Fibroblast of the conjunctiva (primary cell): ENCODE measurements at regions not wholly inside any gene's neighbourhood (a gene's known extent, or its start where the extent isn't known, plus 50 kb on each side); places are given as distances from the start of the nearest gene placed in this dataset.
"Not testable (repeated sequence)": the region's sequence is repeated elsewhere in the genome, so short reads cannot be mapped to it uniquely, and the experiment has no call there.

Experiments
- DNase-seq: peaks from one replicate; pipeline ENCODE4 v3.0.0-alpha.2; 2010; ENCODE audit warnings: low read depth

DNA sequence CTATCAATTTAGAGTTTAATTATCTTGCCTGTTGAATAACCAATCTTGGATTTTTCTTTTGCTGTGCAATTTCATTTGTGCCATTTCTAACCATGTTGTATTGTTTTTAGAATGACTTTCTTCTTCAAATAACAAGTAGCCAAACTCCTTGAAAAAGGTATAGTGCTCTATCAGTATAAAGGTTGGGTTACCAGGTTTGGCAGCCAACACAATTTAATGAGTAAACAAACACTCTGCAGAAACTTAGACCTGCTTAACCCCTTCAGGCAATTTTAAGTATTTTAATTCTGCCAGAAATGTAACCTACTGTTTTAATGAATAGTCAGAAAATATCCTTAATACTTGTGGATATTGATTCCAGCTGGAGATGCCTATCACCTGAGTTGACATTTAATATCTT lies 299.8 kb downstream of the ARL4A start:
- no peak for DNase-seq

DNA sequence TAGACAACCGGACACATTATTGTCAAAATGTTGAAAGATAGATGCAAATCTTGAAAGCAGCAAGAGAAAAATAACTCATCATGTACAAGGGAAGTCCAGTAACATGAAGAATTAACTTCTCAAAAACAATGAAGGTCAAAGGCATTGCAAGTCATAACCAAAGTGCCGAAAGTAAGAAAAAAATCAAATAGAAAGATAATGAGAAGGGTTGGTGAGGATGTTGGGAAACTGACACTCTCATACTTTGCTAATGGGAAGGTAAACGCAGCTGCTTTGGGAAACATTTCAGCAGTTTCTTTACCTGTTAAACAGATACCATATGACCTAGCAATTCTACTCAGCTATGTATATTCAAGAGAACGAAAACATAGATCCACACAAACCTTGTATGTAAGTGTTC lies 303.0 kb downstream of the ARL4A start:
- no peak for DNase-seq

- no peak for DNase-seq
Observed at GRCh38 chr7:12993025-12993424, 305.6 kb downstream of the ARL4A start.

- DNase-seq, result no peak
Observed at GRCh38 chr7:12995912-12996469, 308.6 kb downstream of the ARL4A start.

GRCh38 chr7:13007331-13007730 lies 319.9 kb downstream of the ARL4A start:
- DNase-seq, result no peak

DNA sequence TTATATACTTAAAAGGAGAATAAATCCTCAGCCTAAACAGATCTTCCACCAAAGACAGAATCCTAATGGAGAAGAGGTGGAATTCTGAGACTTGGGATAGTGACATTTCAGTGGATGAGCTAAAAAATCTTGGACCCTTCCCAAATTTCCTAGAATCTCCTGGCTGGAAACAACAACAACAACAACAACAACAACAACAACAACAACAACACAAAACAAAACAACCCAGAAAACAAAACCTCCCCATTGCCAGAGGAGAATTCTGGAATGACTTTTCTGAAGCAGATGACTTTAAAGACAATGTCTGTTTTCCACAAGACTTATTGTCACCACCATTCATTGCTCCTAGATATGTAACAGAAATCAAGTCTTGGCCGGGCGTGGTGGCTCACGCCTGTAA lies 322.1 kb downstream of the ARL4A start:
- no peak for DNase-seq

DNA sequence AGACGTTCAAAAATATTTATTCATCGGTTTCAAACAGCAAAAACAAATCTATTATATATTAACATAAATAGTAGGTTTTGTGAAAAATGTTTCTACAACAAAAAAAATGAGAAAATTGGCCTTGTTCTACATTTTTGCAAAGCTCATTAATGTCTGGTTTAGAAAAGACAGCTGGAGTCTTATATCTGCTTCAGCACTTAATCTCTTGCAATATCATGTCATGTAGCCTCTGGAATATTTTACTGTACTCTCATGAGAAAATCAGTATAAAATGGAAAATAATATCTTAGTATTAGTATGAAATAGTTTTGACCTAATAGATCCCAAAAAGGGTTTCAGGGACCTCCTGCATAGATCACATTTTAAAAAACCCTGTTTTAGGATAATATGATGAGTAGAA lies 326.6 kb downstream of the ARL4A start:
- DNase-seq, result no peak

- DNase-seq, result no peak
Observed at GRCh38 chr7:13016036-13016581, 328.7 kb downstream of the ARL4A start.

DNA sequence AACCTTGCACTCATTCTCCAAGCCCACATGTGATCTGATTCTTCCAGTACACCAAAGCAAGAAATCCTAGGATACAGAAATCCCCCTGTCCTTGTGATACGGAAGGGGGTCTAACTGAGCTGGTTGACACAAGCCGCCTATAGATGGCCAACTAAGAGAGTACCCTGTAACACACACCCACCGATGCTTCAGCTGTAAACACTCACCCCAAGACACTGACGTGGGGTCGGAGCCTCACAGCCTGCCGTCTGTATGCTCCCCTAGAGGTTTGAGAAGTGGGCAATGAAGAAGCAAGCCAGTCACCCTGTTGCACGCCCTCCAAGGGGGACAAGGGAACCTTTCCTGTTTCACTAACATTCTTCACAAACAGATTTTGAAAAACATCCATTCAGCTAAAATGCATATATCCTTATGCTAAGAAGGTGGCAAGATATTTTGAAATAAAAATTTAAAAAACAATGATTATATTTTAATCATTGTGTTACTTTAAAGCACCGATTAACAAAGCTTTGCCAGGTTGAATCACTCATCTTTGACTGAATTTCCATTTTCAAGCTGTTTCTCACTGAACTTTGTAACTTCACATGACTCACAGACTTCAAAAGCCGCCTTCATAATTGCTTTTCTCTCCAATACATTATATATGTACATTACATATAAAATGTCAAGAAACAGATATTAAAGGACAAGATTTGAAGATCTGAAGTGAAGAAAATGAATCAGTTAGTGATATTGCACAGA lies 329.3 kb downstream of the ARL4A start:
- no peak for DNase-seq

DNA sequence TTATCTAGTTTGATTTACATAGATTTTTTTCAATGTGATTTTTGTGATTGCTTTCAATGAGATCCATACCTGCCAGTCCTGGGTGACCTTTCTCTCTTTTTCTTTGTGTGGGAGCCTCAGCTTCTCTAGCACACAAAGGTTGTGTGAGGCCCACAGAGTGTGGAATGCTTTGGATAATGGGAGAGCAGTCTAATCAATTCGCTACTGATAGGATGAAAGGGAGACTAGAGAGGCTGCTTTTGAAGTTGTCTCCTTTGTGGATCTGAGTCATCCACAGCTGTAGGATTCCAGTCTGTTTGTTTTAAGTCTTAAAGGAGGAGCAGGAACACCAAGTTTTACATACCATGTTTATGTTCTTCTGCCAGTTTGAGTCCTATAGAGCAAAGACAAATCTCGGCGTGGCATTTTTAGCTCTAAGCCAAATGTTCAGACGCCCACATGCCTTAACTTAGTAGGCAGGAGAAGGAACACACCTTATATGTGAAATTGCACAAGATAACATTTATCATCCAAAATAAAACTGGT lies 330.0 kb downstream of the ARL4A start:
- no peak for DNase-seq

- DNase-seq, result no peak
Observed at GRCh38 chr7:13017881-13018280, 330.4 kb downstream of the ARL4A start.

GRCh38 chr7:13021566-13022300 lies 334.3 kb downstream of the ARL4A start:
- no peak for DNase-seq

DNA sequence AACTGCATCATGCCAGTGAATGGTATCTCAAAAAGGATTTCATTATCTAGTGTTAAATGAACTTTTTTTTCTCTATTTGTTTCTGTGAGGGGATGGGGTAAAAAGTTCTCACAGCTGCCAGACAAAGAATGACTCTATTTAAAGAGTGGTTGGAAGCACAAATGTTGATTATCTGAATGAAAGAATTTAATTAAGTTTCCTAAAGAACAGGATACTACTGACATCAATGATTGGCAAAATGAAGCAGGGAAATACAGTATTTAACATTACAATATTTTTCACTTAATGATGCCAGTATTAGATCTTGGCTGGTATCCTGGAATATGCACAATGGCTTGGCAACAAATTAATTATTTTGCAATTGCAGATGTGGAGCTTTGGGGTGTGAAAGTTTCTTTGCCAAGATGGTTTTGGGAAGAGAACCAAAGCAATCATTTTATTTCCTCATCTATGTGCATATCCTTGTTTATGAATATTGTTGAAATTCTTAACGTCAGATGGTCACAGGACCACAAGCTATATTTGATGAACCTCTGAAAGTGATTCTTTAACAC lies 336.8 kb downstream of the ARL4A start:
- DNase-seq, result peak; percentile 33

DNA sequence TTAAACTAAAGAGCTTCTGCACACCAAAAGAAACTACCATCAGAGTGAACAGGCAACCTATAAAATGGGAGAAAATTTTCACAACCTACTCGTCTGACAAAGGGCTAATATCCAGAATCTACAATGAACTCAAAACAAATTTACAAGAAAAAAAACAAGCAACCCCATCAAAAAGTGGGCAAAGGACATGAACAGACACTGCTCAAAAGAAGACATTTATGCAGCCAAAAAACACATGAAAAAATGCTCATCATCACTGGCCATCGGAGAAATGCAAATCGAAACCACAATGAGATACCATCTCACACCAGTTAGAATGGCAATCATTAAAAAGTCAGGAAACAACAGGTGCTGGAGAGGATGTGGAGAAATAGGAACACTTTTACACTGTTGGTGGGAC lies 337.6 kb downstream of the ARL4A start:
- DNase-seq, result not testable (repeated sequence)

GRCh38 chr7:13027321-13027720 lies 339.9 kb downstream of the ARL4A start:
- DNase-seq, result no peak

DNA sequence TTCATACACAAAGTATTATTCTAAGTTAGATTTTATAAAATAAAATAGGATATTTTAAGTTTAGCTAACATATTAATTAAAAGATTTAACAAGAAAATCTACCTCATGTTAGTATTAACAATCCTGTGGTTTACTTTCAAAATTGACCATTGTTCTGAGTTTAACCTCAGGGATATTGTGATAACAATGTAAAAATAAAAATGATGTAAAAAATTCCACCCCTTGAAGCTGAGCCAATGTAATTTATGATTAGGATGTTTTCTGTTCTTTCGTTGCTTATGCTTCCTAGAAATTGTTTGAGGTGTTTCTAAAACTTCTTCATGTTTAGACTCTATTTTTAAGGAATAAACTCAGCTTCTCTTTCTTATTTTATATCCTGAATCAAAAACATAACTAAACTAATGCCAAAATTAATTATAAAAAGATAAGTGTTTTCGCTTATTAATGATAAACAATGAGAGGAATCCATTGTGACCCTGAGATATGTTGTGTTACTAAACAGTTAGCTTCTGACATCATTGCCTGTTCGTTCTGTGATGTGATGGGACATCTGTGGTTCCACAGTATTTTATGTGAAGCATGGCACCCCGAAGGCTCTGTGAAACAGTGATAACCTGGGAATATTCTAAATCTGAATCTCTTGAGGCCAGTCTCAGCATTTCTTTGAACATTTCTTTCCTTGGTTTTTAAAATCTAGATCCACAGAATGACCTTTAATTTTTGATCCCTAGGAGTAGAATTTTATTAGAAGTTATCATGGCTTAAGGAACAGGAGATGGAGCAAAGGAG lies 340.8 kb downstream of the ARL4A start:
- DNase-seq, result no peak

- DNase-seq, result no peak
Observed at GRCh38 chr7:13028825-13029099, 341.3 kb downstream of the ARL4A start.

DNA sequence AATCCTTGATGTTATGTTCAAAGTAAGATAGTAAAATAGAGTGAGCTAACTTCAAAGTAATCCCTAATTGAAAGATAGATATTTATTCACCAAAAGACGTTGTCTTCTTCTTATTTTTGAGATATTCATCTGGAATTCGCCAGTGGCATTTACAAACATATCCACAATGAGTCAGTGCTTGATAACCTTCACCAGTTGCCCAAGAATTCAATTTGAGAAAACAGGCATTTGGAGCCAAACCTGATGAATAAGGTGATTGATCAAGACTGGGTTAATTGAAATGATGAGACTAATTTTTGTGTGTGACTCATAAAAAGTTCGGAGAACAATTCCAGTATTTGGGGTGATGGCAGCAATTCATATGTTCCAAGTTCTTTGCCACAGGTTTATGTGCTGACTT lies 344.0 kb downstream of the ARL4A start:
- DNase-seq, result no peak

DNA sequence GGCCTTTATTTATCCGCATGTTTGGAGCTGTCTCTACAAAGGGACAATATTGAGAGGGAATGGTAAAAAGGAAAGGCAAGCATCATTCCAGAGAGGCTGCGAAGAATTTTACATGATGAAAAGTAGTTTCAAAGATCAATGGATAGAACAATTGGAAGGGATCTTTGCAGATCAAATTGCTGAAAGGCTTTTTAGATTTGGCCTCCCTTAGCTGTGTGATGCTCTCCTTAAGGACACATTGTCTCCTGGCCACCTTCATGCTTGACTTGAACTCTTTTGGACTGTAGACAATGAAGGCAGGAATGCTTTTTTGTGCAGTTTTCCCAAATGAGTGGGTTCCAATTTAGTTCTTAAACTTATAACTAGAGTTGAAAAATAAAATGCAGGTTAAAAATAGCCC lies 344.7 kb downstream of the ARL4A start:
- no peak for DNase-seq

DNA sequence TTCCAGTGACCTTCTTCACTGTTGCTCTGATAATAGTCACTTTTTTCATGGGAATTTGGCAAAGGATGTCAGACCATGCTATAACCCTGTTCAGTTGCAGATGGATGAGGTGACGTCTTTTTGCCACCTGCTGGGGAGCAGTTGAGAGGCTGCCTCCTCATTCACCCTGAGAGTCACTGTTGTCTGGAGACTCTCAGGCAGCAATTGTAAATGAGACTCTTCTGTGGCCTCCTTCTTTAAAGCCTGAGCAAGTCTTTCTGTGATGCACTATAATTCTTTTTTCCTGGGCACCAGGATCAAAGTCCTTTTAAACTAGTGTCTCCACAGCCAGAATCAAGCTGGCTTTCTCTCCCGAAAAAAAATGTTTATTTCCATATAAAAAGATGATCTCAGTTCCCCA lies 345.1 kb downstream of the ARL4A start:
- DNase-seq, result no peak

- DNase-seq, result no peak
Observed at GRCh38 chr7:13034693-13035092, 347.3 kb downstream of the ARL4A start.

DNA sequence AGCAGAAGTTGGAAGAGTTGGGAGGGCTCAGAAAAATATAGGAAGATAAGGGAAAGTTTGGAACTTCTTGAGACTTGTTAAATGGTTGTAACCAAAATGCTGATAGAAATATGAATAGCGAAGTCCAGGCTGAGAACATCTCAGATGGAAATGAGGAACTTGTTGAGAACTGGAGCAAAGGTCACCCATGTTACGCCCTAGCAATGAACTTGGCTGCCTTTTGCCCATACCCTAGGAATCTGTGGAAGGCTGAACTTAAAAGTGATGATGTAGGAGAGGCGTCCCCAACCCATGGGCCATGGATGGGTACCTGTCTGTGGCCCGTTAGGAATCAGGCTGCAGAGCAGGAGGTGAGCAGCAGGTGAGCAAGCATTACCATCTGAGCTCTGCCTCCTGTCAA lies 347.8 kb downstream of the ARL4A start:
- no peak for DNase-seq
